IPS-15b (cell line): ENCODE measurements at regions not wholly inside any gene's neighbourhood (a gene's known extent, or its start where the extent isn't known, plus 50 kb on each side); places are given as distances from the start of the nearest gene placed in this dataset.
"Not testable (repeated sequence)": the region's sequence is repeated elsewhere in the genome, so short reads cannot be mapped to it uniquely, and the experiment has no call there.

Experiments used
- H3K27me3 ChIP-seq: one replicate; pipeline ENCODE4 v1.6.1; 2013; ENCODE audit warnings: low read length; ENCODE audit not compliant: control insufficient read depth, insufficient read depth
- H3K36me3 ChIP-seq: one replicate; pipeline ENCODE4 v1.6.1; 2013; ENCODE audit warnings: low read length; ENCODE audit not compliant: control insufficient read depth, insufficient read depth
- H3K4me1 ChIP-seq: one replicate; pipeline ENCODE4 v1.6.1; 2013; ENCODE audit warnings: mild to moderate bottlenecking, low read length; ENCODE audit not compliant: control insufficient read depth, insufficient read depth
- H3K4me3 ChIP-seq: one replicate; pipeline ENCODE4 v1.5.1; 2013; ENCODE audit warnings: low read depth, low read length
- H3K9ac ChIP-seq: one replicate; pipeline ENCODE4 v1.6.1; 2013; ENCODE audit warnings: low read depth, mild to moderate bottlenecking, low read length
- H3K9me3 ChIP-seq: one replicate; pipeline ENCODE4 v1.6.1; 2013; ENCODE audit warnings: mild to moderate bottlenecking, low read length; ENCODE audit not compliant: control insufficient read depth, insufficient read depth

GRCh38 chr21:19109694-19110093 lies 706.1 kb upstream of the TMPRSS15 start:
- Histone ChIP-seq H3K27me3 (no peaks in the 10 kb centered on the region), H3K4me1 (no peaks in the 10 kb centered on the region), H3K4me3 (no peak overlapping the region), H3K9ac (no peak overlapping the region), H3K9me3 (no peaks in the 10 kb centered on the region), H3K36me3 (no peaks in the 10 kb centered on the region)

- H3K36me3 ChIP-seq, H3K4me3 ChIP-seq: not testable (repeated sequence)
These were observed 715.7 kb upstream of the TMPRSS15 start for GRCh38 chr21:19119259-19119658.

GRCh38 chr21:19120591-19120990 lies 717.0 kb upstream of the TMPRSS15 start:
- H3K9me3 ChIP-seq = no peaks in the 10 kb centered on the region
- peak overlapping the region; percentile 23 for H3K4me3 ChIP-seq
- peaks cover 13% of the 10 kb centered on the region for H3K4me1 ChIP-seq
- H3K9ac ChIP-seq = no peak overlapping the region
- H3K27me3 ChIP-seq = no peaks in the 10 kb centered on the region
- no peaks in the 10 kb centered on the region for H3K36me3 ChIP-seq

More at GRCh38 chr21:19119259-19119658, 715.7 kb upstream of the TMPRSS15 start:
- not testable (repeated sequence) for H3K27me3 ChIP-seq, H3K9ac ChIP-seq, H3K9me3 ChIP-seq
- peaks cover 13% of the 10 kb centered on the region for H3K4me1 ChIP-seq

- H3K4me3 ChIP-seq = no peak overlapping the region
- peaks cover 13% of the 10 kb centered on the region for H3K4me1 ChIP-seq
- no peak overlapping the region for H3K9ac ChIP-seq
- no peaks in the 10 kb centered on the region for H3K36me3 ChIP-seq
- no peaks in the 10 kb centered on the region for H3K27me3 ChIP-seq
- no peaks in the 10 kb centered on the region for H3K9me3 ChIP-seq
These were observed 718.8 kb upstream of the TMPRSS15 start for GRCh38 chr21:19122356-19122755.

GRCh38 chr21:19123053-19123452 lies 719.5 kb upstream of the TMPRSS15 start:
- Histone ChIP-seq H3K9me3 (no peaks in the 10 kb centered on the region), H3K36me3 (no peaks in the 10 kb centered on the region), H3K4me3 (no peak overlapping the region), H3K4me1 (peaks cover 13% of the 10 kb centered on the region), H3K27me3 (no peaks in the 10 kb centered on the region), H3K9ac (no peak overlapping the region)

- H3K9me3 ChIP-seq = no peaks in the 10 kb centered on the region
- peaks cover 13% of the 10 kb centered on the region for H3K4me1 ChIP-seq
- H3K4me3 ChIP-seq = no peak overlapping the region
- H3K36me3 ChIP-seq = no peaks in the 10 kb centered on the region
- no peaks in the 10 kb centered on the region for H3K27me3 ChIP-seq
- no peak overlapping the region for H3K9ac ChIP-seq
These were observed 719.9 kb upstream of the TMPRSS15 start for GRCh38 chr21:19123525-19123924.

GRCh38 chr21:19124691-19125090 lies 721.1 kb upstream of the TMPRSS15 start:
- Histone ChIP-seq H3K36me3 (no peaks in the 10 kb centered on the region), H3K4me1 (peaks cover 13% of the 10 kb centered on the region), H3K27me3 (no peaks in the 10 kb centered on the region), H3K9me3 (no peaks in the 10 kb centered on the region), H3K4me3 (no peak overlapping the region), H3K9ac (no peak overlapping the region)

- no peak overlapping the region for H3K4me3 ChIP-seq
- no peaks in the 10 kb centered on the region for H3K27me3 ChIP-seq
- no peaks in the 10 kb centered on the region for H3K4me1 ChIP-seq
- H3K9me3 ChIP-seq = peaks cover 5% of the 10 kb centered on the region
- H3K9ac ChIP-seq = no peak overlapping the region
- H3K36me3 ChIP-seq = no peaks in the 10 kb centered on the region
These were observed 726.9 kb upstream of the TMPRSS15 start for GRCh38 chr21:19130379-19131028.

- Histone ChIP-seq H3K4me3 (no peak overlapping the region), H3K27me3 (no peaks in the 10 kb centered on the region), H3K36me3 (no peaks in the 10 kb centered on the region), H3K9me3 (no peaks in the 10 kb centered on the region), H3K9ac (no peak overlapping the region), H3K4me1 (no peaks in the 10 kb centered on the region)
These were observed 737.9 kb upstream of the TMPRSS15 start for GRCh38 chr21:19141511-19141910.

GRCh38 chr21:19145682-19146293 lies 742.2 kb upstream of the TMPRSS15 start:
- H3K4me3 ChIP-seq = no peak overlapping the region
- H3K27me3 ChIP-seq = no peaks in the 10 kb centered on the region
- H3K4me1 ChIP-seq = no peaks in the 10 kb centered on the region
- no peaks in the 10 kb centered on the region for H3K36me3 ChIP-seq
- no peak overlapping the region for H3K9ac ChIP-seq
- no peaks in the 10 kb centered on the region for H3K9me3 ChIP-seq

- no peaks in the 10 kb centered on the region for H3K36me3 ChIP-seq
- H3K4me3 ChIP-seq = no peak overlapping the region
- no peak overlapping the region for H3K9ac ChIP-seq
- no peaks in the 10 kb centered on the region for H3K4me1 ChIP-seq
- H3K9me3 ChIP-seq = no peaks in the 10 kb centered on the region
- no peaks in the 10 kb centered on the region for H3K27me3 ChIP-seq
These were observed 744.5 kb upstream of the TMPRSS15 start for GRCh38 chr21:19148056-19148455.

GRCh38 chr21:19171585-19171984 lies 768.0 kb upstream of the TMPRSS15 start:
- Histone ChIP-seq H3K36me3 (no peaks in the 10 kb centered on the region), H3K9ac (no peak overlapping the region), H3K27me3 (no peaks in the 10 kb centered on the region), H3K4me1 (no peaks in the 10 kb centered on the region), H3K9me3 (no peaks in the 10 kb centered on the region), H3K4me3 (no peak overlapping the region)
